Activated CD4-positive, CD25-positive, alpha-beta regulatory T cell treated with anti-CD3 and anti-CD28 coated beads, Interleukin-2, amount 50 U/mL, for 16 hours (primary cell): ENCODE measurements at regions not wholly inside any gene's neighbourhood (a gene's known extent, or its start where the extent isn't known, plus 50 kb on each side); places are given as distances from the start of the nearest gene placed in this dataset.

Experiments
- DNase-seq: peaks from one replicate; pipeline ENCODE4 v3.0.0-alpha.2; 2020; ENCODE audit warnings: low read depth, low spot score

- DNase-seq: peak; percentile 9
Observed at GRCh38 chr5:52725065-52725746, 62.5 kb upstream of the ITGA1 start.

- DNase-seq: no peak
Observed at GRCh38 chr5:52725808-52726207, 61.9 kb upstream of the ITGA1 start.

GRCh38 chr5:52727020-52727419 lies 60.7 kb upstream of the ITGA1 start:
- DNase-seq: no peak

- no peak for DNase-seq
Observed at GRCh38 chr5:52727576-52727975, 60.1 kb upstream of the ITGA1 start.

GRCh38 chr5:52728224-52728623 lies 59.5 kb upstream of the ITGA1 start:
- no peak for DNase-seq

GRCh38 chr5:52728686-52729085 lies 59.0 kb upstream of the ITGA1 start:
- no peak for DNase-seq

- no peak for DNase-seq
Observed at GRCh38 chr5:52731274-52732027, 56.3 kb upstream of the ITGA1 start.

GRCh38 chr5:52734557-52734956 lies 53.2 kb upstream of the ITGA1 start:
- DNase-seq: no peak

- DNase-seq: no peak
Observed at GRCh38 chr5:52735139-52735538, 52.6 kb upstream of the ITGA1 start.
